ENCODE measurements at regions not wholly inside any gene's neighbourhood (a gene's known extent, or its start where the extent isn't known, plus 50 kb on each side); places are given as distances from the start of the nearest gene placed in this dataset.

DNA sequence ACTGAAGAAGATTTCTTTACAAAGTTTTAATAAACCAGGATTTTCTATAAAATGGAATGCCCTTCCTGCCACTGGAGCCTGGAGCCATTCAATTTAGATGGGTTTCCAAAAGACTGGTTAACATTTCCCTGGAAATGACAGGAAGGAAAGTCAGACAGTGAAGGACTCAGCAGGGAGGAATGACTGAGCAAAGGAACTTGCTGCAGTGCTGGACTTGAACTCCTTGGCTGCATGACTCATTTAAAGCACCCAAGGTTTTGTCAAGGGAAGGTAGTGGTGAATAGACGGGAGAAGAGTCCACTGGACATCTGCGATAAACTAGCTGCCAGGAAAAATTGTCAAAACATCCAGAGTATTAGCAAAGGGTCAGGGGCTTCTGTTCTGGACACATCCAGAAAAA lies 163.8 kb upstream of the SLC28A3 start:
- no peak for TF ChIP-seq POLR2A (IDR thresholded peaks at IDR 0.05)
- TF ChIP-seq, protein P1, sequence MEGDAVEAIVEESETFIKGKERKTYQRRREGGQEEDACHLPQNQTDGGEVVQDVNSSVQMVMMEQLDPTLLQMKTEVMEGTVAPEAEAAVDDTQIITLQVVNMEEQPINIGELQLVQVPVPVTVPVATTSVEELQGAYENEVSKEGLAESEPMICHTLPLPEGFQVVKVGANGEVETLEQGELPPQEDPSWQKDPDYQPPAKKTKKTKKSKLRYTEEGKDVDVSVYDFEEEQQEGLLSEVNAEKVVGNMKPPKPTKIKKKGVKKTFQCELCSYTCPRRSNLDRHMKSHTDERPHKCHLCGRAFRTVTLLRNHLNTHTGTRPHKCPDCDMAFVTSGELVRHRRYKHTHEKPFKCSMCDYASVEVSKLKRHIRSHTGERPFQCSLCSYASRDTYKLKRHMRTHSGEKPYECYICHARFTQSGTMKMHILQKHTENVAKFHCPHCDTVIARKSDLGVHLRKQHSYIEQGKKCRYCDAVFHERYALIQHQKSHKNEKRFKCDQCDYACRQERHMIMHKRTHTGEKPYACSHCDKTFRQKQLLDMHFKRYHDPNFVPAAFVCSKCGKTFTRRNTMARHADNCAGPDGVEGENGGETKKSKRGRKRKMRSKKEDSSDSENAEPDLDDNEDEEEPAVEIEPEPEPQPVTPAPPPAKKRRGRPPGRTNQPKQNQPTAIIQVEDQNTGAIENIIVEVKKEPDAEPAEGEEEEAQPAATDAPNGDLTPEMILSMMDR (IDR thresholded peaks at IDR 0.05) = no peak

Data from esophagus squamous epithelium (tissue), 4 donors.